22Rv1 (cell line): ENCODE measurements at regions not wholly inside any gene's neighbourhood (a gene's known extent, or its start where the extent isn't known, plus 50 kb on each side); places are given as distances from the start of the nearest gene placed in this dataset.

ENCODE experiments used
- ZFX ChIP-seq: fragments of 450-650 bp; IDR thresholded peaks from 2 replicates; pipeline ENCODE4 v1.6.1; 2017; ENCODE audit warnings: antibody characterized with exemption, borderline replicate concordance
- TF ChIP-seq, protein P1 (sequence below): fragments of 450-650 bp; IDR thresholded peaks from 2 replicates; pipeline ENCODE4 v1.5.1; 2017; ENCODE audit warnings: mild to moderate bottlenecking

GRCh38 chr9:36765077-36765390, 192.3 kb downstream of the MELK start:
- TF ChIP-seq, protein P1, sequence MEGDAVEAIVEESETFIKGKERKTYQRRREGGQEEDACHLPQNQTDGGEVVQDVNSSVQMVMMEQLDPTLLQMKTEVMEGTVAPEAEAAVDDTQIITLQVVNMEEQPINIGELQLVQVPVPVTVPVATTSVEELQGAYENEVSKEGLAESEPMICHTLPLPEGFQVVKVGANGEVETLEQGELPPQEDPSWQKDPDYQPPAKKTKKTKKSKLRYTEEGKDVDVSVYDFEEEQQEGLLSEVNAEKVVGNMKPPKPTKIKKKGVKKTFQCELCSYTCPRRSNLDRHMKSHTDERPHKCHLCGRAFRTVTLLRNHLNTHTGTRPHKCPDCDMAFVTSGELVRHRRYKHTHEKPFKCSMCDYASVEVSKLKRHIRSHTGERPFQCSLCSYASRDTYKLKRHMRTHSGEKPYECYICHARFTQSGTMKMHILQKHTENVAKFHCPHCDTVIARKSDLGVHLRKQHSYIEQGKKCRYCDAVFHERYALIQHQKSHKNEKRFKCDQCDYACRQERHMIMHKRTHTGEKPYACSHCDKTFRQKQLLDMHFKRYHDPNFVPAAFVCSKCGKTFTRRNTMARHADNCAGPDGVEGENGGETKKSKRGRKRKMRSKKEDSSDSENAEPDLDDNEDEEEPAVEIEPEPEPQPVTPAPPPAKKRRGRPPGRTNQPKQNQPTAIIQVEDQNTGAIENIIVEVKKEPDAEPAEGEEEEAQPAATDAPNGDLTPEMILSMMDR = no peak
- TF ChIP-seq ZFX = no peak
